Stimulated activated CD8-positive, alpha-beta memory T cell treated with anti-CD3 and anti-CD28 coated beads, Interleukin-12 subunit alpha, Interleukin-12 subunit beta, amount 100 ng/mL, for 1 hour (primary cell): ENCODE measurements at regions not wholly inside any gene's neighbourhood (a gene's known extent, or its start where the extent isn't known, plus 50 kb on each side); places are given as distances from the start of the nearest gene placed in this dataset.

Experiments used
- DNase-seq: peaks from one replicate; pipeline ENCODE4 v3.0.0-alpha.2; 2020; ENCODE audit warnings: low read depth

GRCh38 chr6:12422848-12423247, 132.7 kb downstream of the EDN1 start:
- DNase-seq: no peak

- no peak for DNase-seq
Observed at GRCh38 chr6:12423832-12424231, 133.7 kb downstream of the EDN1 start.

- no peak for DNase-seq
Observed at GRCh38 chr6:12426121-12426520, 136.0 kb downstream of the EDN1 start.

GRCh38 chr6:12431023-12431422, 140.9 kb downstream of the EDN1 start:
- no peak for DNase-seq

- no peak for DNase-seq
Observed at GRCh38 chr6:12436224-12436623, 146.1 kb downstream of the EDN1 start.

- no peak for DNase-seq
Observed at GRCh38 chr6:12436683-12437082, 146.5 kb downstream of the EDN1 start.

GRCh38 chr6:12439296-12439695, 149.1 kb downstream of the EDN1 start:
- no peak for DNase-seq

GRCh38 chr6:12440981-12441380, 150.8 kb downstream of the EDN1 start:
- no peak for DNase-seq

GRCh38 chr6:12442455-12442854, 152.3 kb downstream of the EDN1 start:
- DNase-seq: no peak

GRCh38 chr6:12446394-12446793, 156.2 kb downstream of the EDN1 start:
- DNase-seq: no peak

GRCh38 chr6:12449447-12449846, 159.3 kb downstream of the EDN1 start:
- DNase-seq: no peak

- DNase-seq: no peak
Observed at GRCh38 chr6:12450467-12450866, 160.3 kb downstream of the EDN1 start.

- no peak for DNase-seq
Observed at GRCh38 chr6:12456343-12456742, 166.2 kb downstream of the EDN1 start.

GRCh38 chr6:12457094-12457493, 166.9 kb downstream of the EDN1 start:
- DNase-seq: no peak

- no peak for DNase-seq
Observed at GRCh38 chr6:12458558-12458957, 168.4 kb downstream of the EDN1 start.

GRCh38 chr6:12459945-12460661, 169.9 kb downstream of the EDN1 start:
- DNase-seq: no peak

GRCh38 chr6:12467706-12468670, 177.8 kb downstream of the EDN1 start:
- no peak for DNase-seq

- DNase-seq: no peak
Observed at GRCh38 chr6:12472601-12473038, 182.5 kb downstream of the EDN1 start.

- no peak for DNase-seq
Observed at GRCh38 chr6:12473494-12473893, 183.3 kb downstream of the EDN1 start.

GRCh38 chr6:12474167-12475140, 184.3 kb downstream of the EDN1 start:
- DNase-seq: no peak

- no peak for DNase-seq
Observed at GRCh38 chr6:12476484-12476883, 186.3 kb downstream of the EDN1 start.

GRCh38 chr6:12477616-12478015, 187.5 kb downstream of the EDN1 start:
- DNase-seq: no peak
